Choroid plexus epithelial cell (primary cell): ENCODE measurements at regions not wholly inside any gene's neighbourhood (a gene's known extent, or its start where the extent isn't known, plus 50 kb on each side); places are given as distances from the start of the nearest gene placed in this dataset.

Source experiments
- DNase-seq: peaks from one replicate; pipeline ENCODE4 v3.0.0-alpha.2; 2010; ENCODE audit warnings: low read depth
- H3K4me3 ChIP-seq: 2 replicates; pipeline ENCODE4 v1.5.1; 2011; ENCODE audit warnings: low read depth, mild to moderate bottlenecking, control low read depth, low read length, moderate library complexity
- TF ChIP-seq, protein P1 (sequence below): conservative IDR thresholded peaks from 2 replicates; pipeline ENCODE4 v1.5.1; 2011; ENCODE audit warnings: low read depth, mild to moderate bottlenecking, control low read depth, inconsistent platforms, low read length, moderate library complexity

DNA sequence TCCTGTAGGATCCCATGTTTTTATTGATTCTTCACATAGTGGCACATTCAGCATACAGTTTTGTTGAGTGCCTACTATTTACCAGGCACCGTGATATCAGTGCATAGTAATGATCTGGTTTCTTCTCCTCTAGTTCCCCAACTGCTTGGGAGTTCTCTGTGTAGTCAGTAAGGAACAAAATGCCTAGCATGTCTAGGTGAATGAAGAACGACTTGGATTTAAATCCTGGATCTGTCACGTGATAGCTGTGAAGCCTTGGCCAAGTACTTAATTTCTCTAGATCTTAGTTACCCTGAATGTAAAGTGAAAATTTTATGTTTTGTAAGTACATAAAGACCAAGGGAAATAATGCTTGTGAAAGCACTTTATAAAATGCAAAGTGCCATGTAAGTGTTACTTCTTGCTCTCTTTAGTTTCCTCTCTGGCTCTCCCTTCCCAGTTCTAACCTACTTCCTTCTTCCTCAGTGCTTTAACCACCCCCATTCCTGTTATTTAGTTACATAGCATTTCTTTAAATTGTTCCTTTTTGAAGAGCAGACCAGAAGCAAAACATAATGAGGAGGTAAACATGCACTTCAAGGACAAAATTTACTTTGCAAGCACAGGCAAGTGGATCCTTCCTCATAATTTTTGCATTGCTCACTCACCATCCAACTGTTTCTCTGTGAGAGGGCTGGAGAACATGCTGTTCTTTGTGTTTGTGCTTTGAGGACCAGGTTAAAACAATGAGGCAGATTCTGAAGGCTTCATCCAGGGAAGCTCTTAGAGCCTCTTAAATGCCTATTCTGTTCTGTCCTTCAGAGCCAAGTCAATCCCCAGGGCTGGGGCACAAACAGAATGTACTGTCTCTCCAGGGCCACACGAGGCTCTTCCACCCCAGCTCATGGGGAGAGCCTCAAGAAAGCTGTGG lies 353.9 kb upstream of the TENM4 start:
- no peak overlapping the region for H3K4me3 ChIP-seq
- DNase-seq = no peak
- TF ChIP-seq, protein P1, sequence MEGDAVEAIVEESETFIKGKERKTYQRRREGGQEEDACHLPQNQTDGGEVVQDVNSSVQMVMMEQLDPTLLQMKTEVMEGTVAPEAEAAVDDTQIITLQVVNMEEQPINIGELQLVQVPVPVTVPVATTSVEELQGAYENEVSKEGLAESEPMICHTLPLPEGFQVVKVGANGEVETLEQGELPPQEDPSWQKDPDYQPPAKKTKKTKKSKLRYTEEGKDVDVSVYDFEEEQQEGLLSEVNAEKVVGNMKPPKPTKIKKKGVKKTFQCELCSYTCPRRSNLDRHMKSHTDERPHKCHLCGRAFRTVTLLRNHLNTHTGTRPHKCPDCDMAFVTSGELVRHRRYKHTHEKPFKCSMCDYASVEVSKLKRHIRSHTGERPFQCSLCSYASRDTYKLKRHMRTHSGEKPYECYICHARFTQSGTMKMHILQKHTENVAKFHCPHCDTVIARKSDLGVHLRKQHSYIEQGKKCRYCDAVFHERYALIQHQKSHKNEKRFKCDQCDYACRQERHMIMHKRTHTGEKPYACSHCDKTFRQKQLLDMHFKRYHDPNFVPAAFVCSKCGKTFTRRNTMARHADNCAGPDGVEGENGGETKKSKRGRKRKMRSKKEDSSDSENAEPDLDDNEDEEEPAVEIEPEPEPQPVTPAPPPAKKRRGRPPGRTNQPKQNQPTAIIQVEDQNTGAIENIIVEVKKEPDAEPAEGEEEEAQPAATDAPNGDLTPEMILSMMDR = no peak

DNA sequence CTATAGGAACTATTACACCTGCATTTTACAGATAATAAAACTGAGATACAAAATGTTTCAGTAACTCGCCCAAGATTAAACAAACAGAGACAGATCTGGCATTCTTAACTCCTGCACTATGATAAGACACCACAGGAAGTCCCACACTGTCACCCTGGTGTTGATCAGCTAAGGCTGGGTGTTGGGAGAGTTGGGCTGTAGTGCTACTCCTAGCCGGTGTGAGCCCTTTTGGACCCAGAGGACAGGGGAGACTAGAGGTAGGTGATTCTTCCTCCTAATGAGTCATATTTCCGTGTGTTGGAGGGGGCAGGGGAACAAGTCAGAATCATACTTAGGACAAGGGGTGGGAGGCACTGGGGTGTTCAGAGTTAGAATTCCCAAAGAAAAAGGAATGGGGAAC lies 353.2 kb upstream of the TENM4 start:
- H3K4me3 ChIP-seq = no peak overlapping the region
- no peak for DNase-seq
- TF ChIP-seq, protein P1 = no peak

DNA sequence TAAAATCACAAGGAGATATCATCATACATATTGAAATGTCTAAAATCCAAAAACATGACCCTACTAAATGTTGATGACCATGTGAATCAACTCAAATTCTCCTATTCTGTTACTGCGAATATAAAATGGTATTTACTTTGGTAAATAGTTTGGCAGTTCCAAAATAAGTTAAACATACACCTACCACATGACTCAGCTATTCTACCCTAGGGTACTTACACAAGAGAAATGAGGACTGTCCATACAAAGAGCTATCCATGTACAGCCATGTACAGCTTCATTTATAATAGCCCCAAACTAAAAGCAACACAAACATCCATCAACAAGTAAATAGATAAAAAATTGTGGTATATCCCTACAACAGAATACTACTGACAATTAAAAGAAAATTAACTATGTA lies 346.1 kb upstream of the TENM4 start:
- no peak overlapping the region for H3K4me3 ChIP-seq
- DNase-seq = no peak
- TF ChIP-seq, protein P1 = no peak

DNA sequence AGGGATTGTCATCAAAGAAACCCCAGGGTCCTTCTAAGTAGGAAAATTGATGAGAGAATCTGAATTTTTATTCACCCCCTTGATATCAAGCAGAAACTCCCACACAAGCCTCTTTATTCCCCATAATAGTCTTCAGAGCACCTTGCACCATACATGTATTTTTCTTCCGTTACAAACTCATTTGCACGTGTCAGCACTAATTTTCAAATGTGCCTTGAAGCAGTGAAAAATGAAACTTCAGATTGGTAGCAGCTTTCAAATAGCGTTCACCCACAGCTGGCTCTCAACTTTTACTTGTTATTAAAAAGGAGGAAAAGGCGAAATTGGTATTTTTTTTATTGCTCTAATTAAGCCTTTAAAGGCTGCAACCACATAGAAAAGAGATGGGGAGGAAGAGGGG lies 343.0 kb upstream of the TENM4 start:
- no peak overlapping the region for H3K4me3 ChIP-seq
- TF ChIP-seq, protein P1 = no peak
- no peak for DNase-seq

DNA sequence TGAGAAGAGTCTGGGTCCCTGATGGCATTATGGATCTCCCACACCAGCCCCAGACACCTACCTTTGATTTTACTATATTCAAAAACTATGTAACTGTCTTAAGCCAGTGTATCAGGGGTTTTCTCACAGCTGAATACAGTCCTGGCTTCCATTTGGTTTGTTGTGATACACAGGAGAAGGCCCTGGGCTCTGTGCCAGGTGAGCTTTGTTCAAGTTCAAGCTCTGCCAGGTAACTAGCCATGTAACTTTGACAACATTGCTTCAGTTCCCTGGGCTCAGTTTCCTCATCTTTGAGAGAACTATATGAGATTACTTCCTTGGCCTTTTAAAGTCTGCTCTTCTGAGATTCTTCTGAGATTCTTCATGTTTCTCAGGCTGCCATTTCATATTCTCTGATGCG lies 327.5 kb upstream of the TENM4 start:
- H3K4me3 ChIP-seq = no peak overlapping the region
- no peak for DNase-seq
- TF ChIP-seq, protein P1 = no peak

DNA sequence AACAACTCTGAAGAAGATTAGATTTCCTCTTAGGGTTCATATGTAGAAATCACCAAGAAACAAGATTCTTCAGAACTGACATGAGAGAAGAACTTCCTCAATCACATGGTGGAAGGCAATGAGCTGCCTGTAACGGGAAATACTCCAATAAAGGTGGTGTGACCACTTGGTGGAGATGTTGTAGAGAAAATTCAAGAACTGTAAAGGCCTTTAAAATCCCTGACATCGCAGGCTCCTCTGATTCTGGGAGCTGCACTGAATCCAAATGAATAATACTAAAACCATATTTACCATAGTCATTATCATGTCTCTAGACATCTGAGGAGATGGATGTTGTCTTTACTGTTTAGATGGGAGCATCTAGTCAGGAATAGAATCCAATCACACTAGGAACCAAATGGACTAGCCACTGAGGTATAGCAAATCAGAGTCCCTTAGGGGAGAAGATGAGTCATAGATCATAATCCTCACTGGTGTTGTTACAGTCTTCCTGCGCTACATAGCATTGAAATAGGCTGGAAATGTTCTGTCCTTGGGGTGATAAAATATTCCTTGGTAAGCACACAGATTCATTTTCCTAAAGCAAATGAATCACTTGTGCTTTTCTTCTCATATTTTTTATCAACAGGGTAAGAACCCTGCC lies 321.6 kb upstream of the TENM4 start:
- DNase-seq = peak; percentile 10
- no peak overlapping the region for H3K4me3 ChIP-seq
- TF ChIP-seq, protein P1 = no peak

DNA sequence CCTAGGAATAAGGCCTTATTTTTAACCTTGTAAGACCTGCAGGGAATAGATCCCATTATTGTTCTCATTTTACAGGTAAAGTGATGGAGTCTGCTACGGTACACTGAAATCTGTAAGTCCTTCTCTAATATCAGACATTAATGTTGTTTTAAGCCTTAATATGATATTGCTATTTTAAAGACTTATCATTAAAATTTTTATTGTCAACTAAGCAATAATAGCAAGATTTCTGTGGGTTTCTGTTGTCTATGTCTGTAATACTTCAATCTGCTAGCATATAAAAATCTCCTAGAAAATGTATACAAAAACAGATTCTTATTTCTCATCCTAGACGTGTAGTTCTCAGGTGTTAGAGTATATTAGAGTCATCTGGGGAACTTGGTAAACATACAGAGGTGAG lies 317.5 kb upstream of the TENM4 start:
- TF ChIP-seq, protein P1 = no peak

More for the DNA sequence above, 317.5 kb upstream of the TENM4 start:
- no peak for DNase-seq
- no peak overlapping the region for H3K4me3 ChIP-seq
